ENCODE measurements at regions not wholly inside any gene's neighbourhood (a gene's known extent, or its start where the extent isn't known, plus 50 kb on each side); places are given as distances from the start of the nearest gene placed in this dataset.
"Not testable (repeated sequence)": the region's sequence is repeated elsewhere in the genome, so short reads cannot be mapped to it uniquely, and the experiment has no call there.

- DNase-seq: no peak
Observed at GRCh38 chr6:114879693-114880092, 536.9 kb upstream of the HS3ST5 start.

GRCh38 chr6:114878091-114878490 is 535.3 kb upstream of the HS3ST5 start:
- DNase-seq: no peak

GRCh38 chr6:114874410-114874809 is 531.6 kb upstream of the HS3ST5 start:
- no peak for DNase-seq

GRCh38 chr6:114865506-114865905 is 522.7 kb upstream of the HS3ST5 start:
- not testable (repeated sequence) for DNase-seq

GRCh38 chr6:114863610-114864009 is 520.8 kb upstream of the HS3ST5 start:
- DNase-seq: no peak

- no peak for DNase-seq
Observed at GRCh38 chr6:114862819-114863218, 520.0 kb upstream of the HS3ST5 start.

GRCh38 chr6:114862064-114862463 is 519.2 kb upstream of the HS3ST5 start:
- DNase-seq: no peak

GRCh38 chr6:114844359-114844758 is 501.5 kb upstream of the HS3ST5 start:
- DNase-seq: no peak

GRCh38 chr6:114839019-114839418 is 496.2 kb upstream of the HS3ST5 start:
- DNase-seq: no peak

GRCh38 chr6:114833211-114833610 is 490.4 kb upstream of the HS3ST5 start:
- DNase-seq: no peak

- DNase-seq: no peak
Observed at GRCh38 chr6:114830515-114830914, 487.7 kb upstream of the HS3ST5 start.

GRCh38 chr6:114827135-114827534 is 484.3 kb upstream of the HS3ST5 start:
- DNase-seq: no peak

- DNase-seq: no peak
Observed at GRCh38 chr6:114824409-114824808, 481.6 kb upstream of the HS3ST5 start.

- no peak for DNase-seq
Observed at GRCh38 chr6:114816678-114817077, 473.9 kb upstream of the HS3ST5 start.

- no peak for DNase-seq
Observed at GRCh38 chr6:114810468-114810867, 467.6 kb upstream of the HS3ST5 start.

- DNase-seq: not testable (repeated sequence)
Observed at GRCh38 chr6:114805426-114805825, 462.6 kb upstream of the HS3ST5 start.

- DNase-seq: no peak
Observed at GRCh38 chr6:114796576-114796975, 453.8 kb upstream of the HS3ST5 start.

- no peak for DNase-seq
Observed at GRCh38 chr6:114793428-114793827, 450.6 kb upstream of the HS3ST5 start.

GRCh38 chr6:114785235-114786127 is 442.7 kb upstream of the HS3ST5 start:
- DNase-seq: no peak

GRCh38 chr6:114783783-114784182 is 441.0 kb upstream of the HS3ST5 start:
- no peak for DNase-seq

- no peak for DNase-seq
Observed at GRCh38 chr6:114783083-114783482, 440.3 kb upstream of the HS3ST5 start.

- no peak for DNase-seq
Observed at GRCh38 chr6:114764866-114765265, 422.0 kb upstream of the HS3ST5 start.

- DNase-seq: no peak
Observed at GRCh38 chr6:114762145-114762544, 419.3 kb upstream of the HS3ST5 start.

GRCh38 chr6:114747995-114748625 is 405.3 kb upstream of the HS3ST5 start:
- DNase-seq: no peak

Data from COR-L47 (cell line).